NCI-H2171 treated with DMSO at 0.1 percent for 48 hours (cell line): ENCODE measurements at regions not wholly inside any gene's neighbourhood (a gene's known extent, or its start where the extent isn't known, plus 50 kb on each side); places are given as distances from the start of the nearest gene placed in this dataset.

Source experiments
- DNase-seq: peaks from one replicate; lab custom pipeline; 2025; lab: John Stamatoyannopoulos, UW

GRCh38 chr9:84174486-84174885, 166.1 kb downstream of the SLC28A3 start:
- DNase-seq: no peak

- no peak for DNase-seq
These were observed 163.2 kb downstream of the SLC28A3 start for GRCh38 chr9:84177407-84177806.

GRCh38 chr9:84179531-84179930, 161.0 kb downstream of the SLC28A3 start:
- DNase-seq: no peak

- no peak for DNase-seq
These were observed 153.5 kb downstream of the SLC28A3 start for GRCh38 chr9:84187090-84187489.

- DNase-seq: no peak
These were observed 150.7 kb downstream of the SLC28A3 start for GRCh38 chr9:84189904-84190303.

GRCh38 chr9:84190411-84190810, 150.1 kb downstream of the SLC28A3 start:
- DNase-seq: no peak

GRCh38 chr9:84206801-84207370, 133.7 kb downstream of the SLC28A3 start:
- DNase-seq: no peak

GRCh38 chr9:84207491-84207951, 133.0 kb downstream of the SLC28A3 start:
- DNase-seq: peak; percentile 82

GRCh38 chr9:84212246-84212645, 128.3 kb downstream of the SLC28A3 start:
- DNase-seq: no peak

GRCh38 chr9:84212982-84213381, 127.6 kb downstream of the SLC28A3 start:
- DNase-seq: no peak

GRCh38 chr9:84216151-84216550, 124.4 kb downstream of the SLC28A3 start:
- no peak for DNase-seq

GRCh38 chr9:84218322-84218721, 122.2 kb downstream of the SLC28A3 start:
- DNase-seq: no peak

GRCh38 chr9:84224246-84224645, 116.3 kb downstream of the SLC28A3 start:
- no peak for DNase-seq
